VCaP (cell line): ENCODE measurements at regions not wholly inside any gene's neighbourhood (a gene's known extent, or its start where the extent isn't known, plus 50 kb on each side); places are given as distances from the start of the nearest gene placed in this dataset.
"Not testable (repeated sequence)": the region's sequence is repeated elsewhere in the genome, so short reads cannot be mapped to it uniquely, and the experiment has no call there.

Source experiments
- H3K27ac ChIP-seq: fragments of 450-650 bp; 2 replicates; pipeline ENCODE4 v1.5.1; 2017
- TF ChIP-seq, protein P1 (sequence below): fragments of 450-650 bp; conservative IDR thresholded peaks from 2 replicates; pipeline ENCODE4 v1.5.1; 2017; ENCODE audit warnings: mild to moderate bottlenecking, moderate library complexity

DNA sequence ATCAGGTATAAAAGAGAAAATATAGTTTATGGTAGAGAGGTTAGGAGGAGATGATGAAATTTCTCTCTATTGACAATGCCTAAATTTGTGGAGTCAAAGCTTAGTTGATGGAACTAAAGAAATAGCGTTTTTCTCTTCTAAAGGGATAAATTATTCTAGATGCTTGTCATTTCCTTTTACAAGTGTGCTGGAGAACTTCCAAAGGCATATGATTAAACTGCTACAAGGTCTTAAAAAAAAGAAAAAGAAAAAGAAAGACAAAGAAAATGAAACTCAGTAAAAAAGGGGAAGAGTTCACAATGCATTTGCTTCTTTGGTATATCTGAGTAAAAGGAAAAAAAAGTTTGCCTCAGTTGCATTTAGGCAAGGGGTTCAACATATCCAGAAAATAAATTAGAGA, 499.8 kb upstream of the PTCHD4 start:
- TF ChIP-seq, protein P1, sequence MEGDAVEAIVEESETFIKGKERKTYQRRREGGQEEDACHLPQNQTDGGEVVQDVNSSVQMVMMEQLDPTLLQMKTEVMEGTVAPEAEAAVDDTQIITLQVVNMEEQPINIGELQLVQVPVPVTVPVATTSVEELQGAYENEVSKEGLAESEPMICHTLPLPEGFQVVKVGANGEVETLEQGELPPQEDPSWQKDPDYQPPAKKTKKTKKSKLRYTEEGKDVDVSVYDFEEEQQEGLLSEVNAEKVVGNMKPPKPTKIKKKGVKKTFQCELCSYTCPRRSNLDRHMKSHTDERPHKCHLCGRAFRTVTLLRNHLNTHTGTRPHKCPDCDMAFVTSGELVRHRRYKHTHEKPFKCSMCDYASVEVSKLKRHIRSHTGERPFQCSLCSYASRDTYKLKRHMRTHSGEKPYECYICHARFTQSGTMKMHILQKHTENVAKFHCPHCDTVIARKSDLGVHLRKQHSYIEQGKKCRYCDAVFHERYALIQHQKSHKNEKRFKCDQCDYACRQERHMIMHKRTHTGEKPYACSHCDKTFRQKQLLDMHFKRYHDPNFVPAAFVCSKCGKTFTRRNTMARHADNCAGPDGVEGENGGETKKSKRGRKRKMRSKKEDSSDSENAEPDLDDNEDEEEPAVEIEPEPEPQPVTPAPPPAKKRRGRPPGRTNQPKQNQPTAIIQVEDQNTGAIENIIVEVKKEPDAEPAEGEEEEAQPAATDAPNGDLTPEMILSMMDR: no peak

DNA sequence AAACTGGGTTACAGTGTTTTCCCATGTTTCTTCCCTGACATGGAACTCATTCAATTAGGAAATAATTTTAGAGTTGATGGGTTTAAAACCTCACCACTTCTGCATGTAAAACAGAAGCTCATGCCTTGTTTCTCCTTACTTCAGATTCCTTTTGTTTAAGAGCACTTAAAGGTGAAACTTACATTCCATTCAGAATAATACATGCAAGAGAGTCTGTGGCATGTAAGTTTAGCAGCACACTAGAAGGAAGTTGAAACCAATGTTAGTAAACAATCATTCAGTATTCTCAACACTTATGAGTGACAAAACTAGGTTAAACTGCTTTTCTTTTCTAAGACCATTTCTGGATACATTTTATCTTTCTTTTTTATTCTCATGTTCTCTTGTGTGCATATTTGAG, 495.6 kb upstream of the PTCHD4 start:
- H3K27ac ChIP-seq: no peak overlapping the region
- TF ChIP-seq, protein P1: no peak

More for the DNA sequence above, 499.8 kb upstream of the PTCHD4 start:
- no peak overlapping the region for H3K27ac ChIP-seq

DNA sequence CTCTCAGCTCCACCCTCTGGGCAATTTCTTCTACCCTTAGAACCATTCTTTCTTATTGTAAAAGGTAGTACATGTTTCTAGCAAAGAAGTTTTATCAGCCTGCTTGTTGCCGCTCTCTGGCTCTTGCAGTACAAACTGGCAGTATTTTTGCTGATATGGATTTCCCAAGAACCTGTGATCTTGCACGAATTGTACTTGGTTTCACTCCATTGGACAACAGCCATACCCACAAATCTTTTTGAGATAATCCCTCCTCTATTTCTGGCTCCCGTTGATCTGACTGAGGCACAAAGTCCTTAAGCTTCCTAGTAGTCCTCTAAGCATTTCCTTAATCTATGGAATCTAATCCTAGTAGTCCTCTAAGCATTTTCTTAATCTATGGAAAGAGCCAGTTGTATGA, 487.0 kb upstream of the PTCHD4 start:
- no peak overlapping the region for H3K27ac ChIP-seq
- TF ChIP-seq, protein P1: no peak

DNA sequence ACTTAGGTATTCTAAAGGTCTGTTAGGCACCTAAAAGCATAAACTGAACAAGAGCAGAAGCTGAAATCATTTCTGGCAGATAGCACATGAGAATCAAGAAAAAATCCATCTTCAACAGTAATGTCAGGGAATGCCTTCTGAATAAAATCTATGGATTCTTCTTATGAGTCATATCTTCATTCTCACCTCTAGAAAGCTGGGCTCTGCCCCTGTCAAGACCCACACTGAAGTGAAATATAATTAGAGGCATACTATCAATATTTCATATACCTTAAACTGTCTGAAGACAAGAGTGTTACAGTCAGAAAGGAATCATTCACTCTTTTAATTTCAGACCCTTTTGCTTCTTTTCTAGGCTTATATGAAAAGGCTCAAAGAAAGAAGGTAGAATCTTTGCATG, 485.8 kb upstream of the PTCHD4 start:
- TF ChIP-seq, protein P1: no peak
- no peak overlapping the region for H3K27ac ChIP-seq

DNA sequence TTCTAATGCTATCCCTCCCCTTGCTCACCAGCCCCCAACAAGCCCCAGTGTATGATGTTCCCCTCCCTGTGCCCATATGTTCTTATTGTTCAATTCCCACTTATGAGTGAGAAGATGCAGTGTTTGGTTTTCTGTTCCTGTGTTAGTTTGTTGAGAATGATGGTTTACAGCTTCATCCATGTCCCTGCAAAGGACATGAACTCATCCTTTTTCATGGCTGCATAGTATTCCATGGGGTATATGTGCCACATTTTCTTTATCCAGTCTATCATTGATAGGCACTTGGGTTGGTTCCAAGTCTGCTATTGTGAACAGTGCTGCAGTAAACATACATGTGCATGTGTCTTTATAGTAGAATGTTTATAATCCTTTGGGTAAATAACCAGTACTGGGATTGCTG, 480.2 kb upstream of the PTCHD4 start:
- H3K27ac ChIP-seq: not testable (repeated sequence)

DNA sequence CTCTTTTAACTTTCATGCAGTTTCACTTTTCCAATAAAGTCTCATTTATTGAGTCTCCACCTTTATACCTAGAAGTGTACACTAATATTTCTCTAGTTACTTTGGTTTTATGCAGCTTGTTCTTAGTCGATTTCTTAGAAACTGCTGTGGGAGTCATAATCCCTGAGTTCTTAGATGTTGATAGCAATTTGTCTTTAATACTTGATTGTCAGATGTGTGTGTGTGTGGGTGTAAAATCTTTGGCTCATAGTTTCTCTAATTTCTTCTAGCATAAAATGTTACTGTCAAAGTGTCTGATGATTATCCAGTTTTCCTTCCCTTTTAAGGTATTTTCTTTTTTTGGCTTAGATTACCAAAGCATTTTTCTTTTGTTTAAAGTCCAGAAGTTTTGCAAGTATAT, 473.8 kb upstream of the PTCHD4 start:
- no peak overlapping the region for H3K27ac ChIP-seq
- TF ChIP-seq, protein P1: no peak

DNA sequence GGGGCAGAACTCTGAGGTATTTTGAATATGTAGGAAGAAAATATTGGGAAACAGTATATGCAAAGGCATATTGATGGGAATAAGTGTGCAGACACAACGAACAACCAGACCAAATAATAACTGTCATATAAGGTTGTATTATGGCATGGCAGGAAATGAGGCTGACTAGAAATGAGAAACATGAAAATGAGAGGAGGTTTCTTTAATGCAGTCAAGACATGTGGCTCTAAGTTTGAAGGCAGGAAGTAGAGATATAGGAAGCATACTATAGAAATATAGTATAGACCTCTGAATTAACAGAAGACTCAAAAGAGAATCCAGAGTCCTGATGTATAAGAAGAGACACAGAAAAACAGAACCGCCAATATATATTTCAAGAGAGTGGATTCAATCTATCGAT, 459.7 kb upstream of the PTCHD4 start:
- no peak overlapping the region for H3K27ac ChIP-seq
- TF ChIP-seq, protein P1: no peak

DNA sequence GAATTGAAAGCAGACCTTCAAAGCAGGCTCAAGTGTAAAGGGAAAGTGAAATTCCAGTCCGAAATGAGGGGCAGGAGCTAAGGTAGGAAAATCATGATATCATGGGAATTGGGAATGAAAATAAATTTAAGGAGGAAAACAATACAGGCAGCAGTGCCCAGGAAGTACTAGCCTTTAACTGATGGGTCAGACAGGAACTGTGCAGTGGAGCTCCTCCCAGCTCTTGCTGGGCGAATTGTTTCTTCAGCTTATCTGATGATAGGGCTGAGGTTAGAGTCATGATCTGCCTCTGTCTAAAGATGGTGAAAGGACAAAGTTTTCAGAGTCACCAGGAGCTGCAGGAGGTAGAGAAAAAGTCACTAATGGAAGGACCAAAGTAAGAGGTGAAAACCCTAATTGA, 457.9 kb upstream of the PTCHD4 start:
- no peak overlapping the region for H3K27ac ChIP-seq
- TF ChIP-seq, protein P1: no peak
